ENCODE measurements at regions not wholly inside any gene's neighbourhood (a gene's known extent, or its start where the extent isn't known, plus 50 kb on each side); places are given as distances from the start of the nearest gene placed in this dataset.

DNA sequence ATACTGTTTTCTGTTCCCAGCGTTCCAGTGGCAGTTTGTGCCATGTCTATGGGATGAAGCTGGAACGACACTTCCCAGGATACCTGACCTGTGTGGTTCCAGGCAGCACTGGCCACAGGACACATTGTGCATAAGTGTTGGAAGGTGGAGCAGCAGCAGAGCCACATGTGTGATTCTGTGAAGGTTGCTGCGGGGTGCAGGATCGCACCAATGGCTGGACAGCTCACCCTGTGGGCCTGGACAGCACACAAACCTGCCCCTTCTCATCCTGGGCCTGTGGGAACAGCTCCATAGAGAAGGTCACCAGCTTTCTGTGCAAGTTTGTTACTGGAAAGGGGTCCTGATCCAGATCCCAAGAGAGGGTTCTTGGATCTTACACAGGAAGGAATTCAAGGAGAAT is 252.2 kb upstream of the RAB6C start:
- Histone ChIP-seq H3K27ac (no peak overlapping the region), H3K4me1 (peaks cover 5% of the 10 kb centered on the region), H3K9me3 (ENCODE audit: low read depth) (no peaks in the 10 kb centered on the region), H3K27me3 (no peaks in the 10 kb centered on the region), H3F3A (ENCODE audit: low read depth) (no peaks in the 10 kb centered on the region), H3K9ac (no peak overlapping the region), H2AFZ (replicated peaks) (no peak overlapping the region), H3K4me2 (no peak overlapping the region), H3K36me3 (no peaks in the 10 kb centered on the region), H3K79me2 (ENCODE audit: low read depth) (no peaks in the 10 kb centered on the region), H4K20me1 (ENCODE audit: low read depth) (no peaks in the 10 kb centered on the region), H3K4me3 (no peak overlapping the region)
- Mint-ChIP-seq H3K27ac (no peak overlapping the region), H3K36me3 (no peaks in the 10 kb centered on the region), H3K9me3 (no peaks in the 10 kb centered on the region), H3K27me3 (ENCODE audit: insufficient read depth, low read depth) (peaks cover 14% of the 10 kb centered on the region), H3K4me1 (peaks cover 23% of the 10 kb centered on the region), H3K4me3 (no peak overlapping the region)
- TF ChIP-seq EZH2 (IDR thresholded peaks at IDR 0.05) (no peak), EZH2phosphoT487 (IDR thresholded peaks at IDR 0.05) (no peak)
- TF ChIP-seq, protein P1, sequence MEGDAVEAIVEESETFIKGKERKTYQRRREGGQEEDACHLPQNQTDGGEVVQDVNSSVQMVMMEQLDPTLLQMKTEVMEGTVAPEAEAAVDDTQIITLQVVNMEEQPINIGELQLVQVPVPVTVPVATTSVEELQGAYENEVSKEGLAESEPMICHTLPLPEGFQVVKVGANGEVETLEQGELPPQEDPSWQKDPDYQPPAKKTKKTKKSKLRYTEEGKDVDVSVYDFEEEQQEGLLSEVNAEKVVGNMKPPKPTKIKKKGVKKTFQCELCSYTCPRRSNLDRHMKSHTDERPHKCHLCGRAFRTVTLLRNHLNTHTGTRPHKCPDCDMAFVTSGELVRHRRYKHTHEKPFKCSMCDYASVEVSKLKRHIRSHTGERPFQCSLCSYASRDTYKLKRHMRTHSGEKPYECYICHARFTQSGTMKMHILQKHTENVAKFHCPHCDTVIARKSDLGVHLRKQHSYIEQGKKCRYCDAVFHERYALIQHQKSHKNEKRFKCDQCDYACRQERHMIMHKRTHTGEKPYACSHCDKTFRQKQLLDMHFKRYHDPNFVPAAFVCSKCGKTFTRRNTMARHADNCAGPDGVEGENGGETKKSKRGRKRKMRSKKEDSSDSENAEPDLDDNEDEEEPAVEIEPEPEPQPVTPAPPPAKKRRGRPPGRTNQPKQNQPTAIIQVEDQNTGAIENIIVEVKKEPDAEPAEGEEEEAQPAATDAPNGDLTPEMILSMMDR (IDR thresholded peaks at IDR 0.05): no peak
- DNase-seq (ENCODE audit: low spot score): no peak

GRCh38 chr2:129728035-129728972 is 251.2 kb upstream of the RAB6C start:
- Histone ChIP-seq H3K27ac (no peak overlapping the region), H3K9me3 (ENCODE audit: low read depth) (no peaks in the 10 kb centered on the region), H3K4me2 (no peak overlapping the region), H3K36me3 (no peaks in the 10 kb centered on the region), H2AFZ (replicated peaks) (no peak overlapping the region), H3K4me3 (no peak overlapping the region), H3F3A (ENCODE audit: low read depth) (no peaks in the 10 kb centered on the region), H3K4me1 (peaks cover 5% of the 10 kb centered on the region), H3K27me3 (no peaks in the 10 kb centered on the region), H3K79me2 (ENCODE audit: low read depth) (no peaks in the 10 kb centered on the region), H4K20me1 (ENCODE audit: low read depth) (no peaks in the 10 kb centered on the region), H3K9ac (no peak overlapping the region)
- DNase-seq (ENCODE audit: low spot score): no peak
- Mint-ChIP-seq H3K36me3 (no peaks in the 10 kb centered on the region), H3K27ac (no peak overlapping the region), H3K4me3 (no peak overlapping the region), H3K27me3 (ENCODE audit: insufficient read depth, low read depth) (peaks cover 14% of the 10 kb centered on the region), H3K9me3 (no peaks in the 10 kb centered on the region), H3K4me1 (peaks cover 13% of the 10 kb centered on the region)
- no peak for TF ChIP-seq EZH2phosphoT487 (IDR thresholded peaks at IDR 0.05)
- TF ChIP-seq EZH2 (IDR thresholded peaks at IDR 0.05): no peak
- TF ChIP-seq, protein P1 (IDR thresholded peaks at IDR 0.05): no peak

- H3K4me1 Mint-ChIP-seq: peaks cover 13% of the 10 kb centered on the region
- H3K27me3 Mint-ChIP-seq (ENCODE audit: insufficient read depth, low read depth): peaks cover 14% of the 10 kb centered on the region
- no peak overlapping the region for H3K4me3 Mint-ChIP-seq
- peaks cover 10% of the 10 kb centered on the region for H3K4me1 ChIP-seq
- no peaks in the 10 kb centered on the region for H3K27me3 ChIP-seq
- no peaks in the 10 kb centered on the region for H3K36me3 ChIP-seq
- no peak overlapping the region for H3K27ac ChIP-seq
- no peaks in the 10 kb centered on the region for H3K9me3 Mint-ChIP-seq
- DNase-seq (ENCODE audit: low spot score): no peak
- H3F3A ChIP-seq (ENCODE audit: low read depth): no peaks in the 10 kb centered on the region
- no peaks in the 10 kb centered on the region for H4K20me1 ChIP-seq (ENCODE audit: low read depth)
- no peaks in the 10 kb centered on the region for H3K79me2 ChIP-seq (ENCODE audit: low read depth)
- no peak overlapping the region for H3K4me3 ChIP-seq
- H2AFZ ChIP-seq (replicated peaks): no peak overlapping the region
- H3K36me3 Mint-ChIP-seq: no peaks in the 10 kb centered on the region
- no peak overlapping the region for H3K9ac ChIP-seq
- H3K4me2 ChIP-seq: no peak overlapping the region
- H3K27ac Mint-ChIP-seq: no peak overlapping the region
- H3K9me3 ChIP-seq (ENCODE audit: low read depth): no peaks in the 10 kb centered on the region
- TF ChIP-seq, protein P1 (IDR thresholded peaks at IDR 0.05): no peak
- TF ChIP-seq EZH2 (IDR thresholded peaks at IDR 0.05): no peak
- TF ChIP-seq EZH2phosphoT487 (IDR thresholded peaks at IDR 0.05): no peak
These were observed 250.5 kb upstream of the RAB6C start for GRCh38 chr2:129729011-129729410.

Measured in neural progenitor cell (in vitro differentiated cells).